ENCODE measurements at regions not wholly inside any gene's neighbourhood (a gene's known extent, or its start where the extent isn't known, plus 50 kb on each side); places are given as distances from the start of the nearest gene placed in this dataset.

DNA sequence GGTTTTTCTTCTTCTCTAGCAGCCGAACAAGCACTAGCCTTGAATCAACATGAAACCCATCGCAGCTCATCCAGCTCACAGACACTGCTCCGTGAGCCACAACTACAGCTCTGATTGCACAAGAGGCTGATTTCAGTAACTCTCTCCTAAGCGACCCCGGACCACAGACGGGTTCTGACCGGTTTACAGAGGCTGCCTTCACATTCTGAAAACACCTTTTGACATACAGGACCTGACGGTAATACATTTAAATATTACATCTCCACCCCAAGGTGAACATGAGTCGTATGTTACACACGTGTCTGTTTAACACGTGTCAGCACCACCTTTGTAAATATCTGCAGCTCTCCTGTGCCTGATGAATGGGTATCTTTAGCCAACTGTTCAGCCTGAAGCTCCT, 120.7 kb downstream of the TMEM18 start:
- Histone ChIP-seq H3K27me3 (ENCODE audit: control insufficient read depth in 1 of 2, insufficient read depth in 2 of 2, low read length in 2 of 2) (peaks cover 10 to 79% of the 10 kb centered on the region in 2 experiments; a peak in 4 of 5 replicates), H3K4me1 (ENCODE audit: insufficient read depth, low read length) (no peaks in the 10 kb centered on the region), H3K9me3 (ENCODE audit: low read length) (no peaks in the 10 kb centered on the region), H3K79me2 (ENCODE audit: insufficient read depth, low read length) (no peaks in the 10 kb centered on the region), H4K20me1 (ENCODE audit: insufficient read depth, low read length) (no peaks in the 10 kb centered on the region), H2AFZ (ENCODE audit: low read length) (no peak overlapping the region), H3K4me2 (ENCODE audit: low read depth, low read length) (no peak overlapping the region), H3K36me3 (replicated peaks in 1 of 2; ENCODE audit: control insufficient read depth in 1 of 2, insufficient read depth in 2 of 2, low read length in 2 of 2) (no peaks in the 10 kb centered on the region), H3K9ac (ENCODE audit: insufficient read depth, low read depth, low read length) (no peak overlapping the region), H3K4me3 (replicated peaks in 1 of 3; ENCODE audit: insufficient read depth in 1 of 3, low read depth in 2 of 3, low read length in 3 of 3) (no peak overlapping the region), H3K27ac (ENCODE audit: extremely low read length, insufficient read depth, low read length) (no peak overlapping the region)
- BruUV-seq (replicated peaks) = no TSS peak
- 10% methylated on average over 11 of the region's 11 CpGs for WGBS (ENCODE audit: low lambda C conversion rate)
- CTCF ChIA-PET (ENCODE audit: low intra/inter-chr PET ratio, low total read pairs) = no interaction called here
- no peak for DNase-seq (ENCODE audit: low spot score)
- in situ Hi-C loops (cut with HindIII; ENCODE audit: extremely low pct_ligation_motif_present, low pct_unique_long_range_greater_than_20kb) (no loop called here), intact Hi-C loops (cut with micrococcal nuclease; ENCODE audit: unreplicated experiment) (no loop called here)
- ATAC-seq = no peak
- POLR2A ChIA-PET = no interaction called here
- no peak for FAIRE-seq
- TF ChIP-seq, protein P1, sequence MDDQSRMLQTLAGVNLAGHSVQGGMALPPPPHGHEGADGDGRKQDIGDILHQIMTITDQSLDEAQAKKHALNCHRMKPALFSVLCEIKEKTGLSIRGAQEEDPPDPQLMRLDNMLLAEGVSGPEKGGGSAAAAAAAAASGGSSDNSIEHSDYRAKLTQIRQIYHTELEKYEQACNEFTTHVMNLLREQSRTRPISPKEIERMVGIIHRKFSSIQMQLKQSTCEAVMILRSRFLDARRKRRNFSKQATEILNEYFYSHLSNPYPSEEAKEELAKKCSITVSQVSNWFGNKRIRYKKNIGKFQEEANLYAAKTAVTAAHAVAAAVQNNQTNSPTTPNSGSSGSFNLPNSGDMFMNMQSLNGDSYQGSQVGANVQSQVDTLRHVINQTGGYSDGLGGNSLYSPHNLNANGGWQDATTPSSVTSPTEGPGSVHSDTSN (CRISPR knock-in tag; IDR thresholded peaks at IDR 0.05; ENCODE audit: borderline replicate concordance) = no peak
- TF ChIP-seq, protein P2, sequence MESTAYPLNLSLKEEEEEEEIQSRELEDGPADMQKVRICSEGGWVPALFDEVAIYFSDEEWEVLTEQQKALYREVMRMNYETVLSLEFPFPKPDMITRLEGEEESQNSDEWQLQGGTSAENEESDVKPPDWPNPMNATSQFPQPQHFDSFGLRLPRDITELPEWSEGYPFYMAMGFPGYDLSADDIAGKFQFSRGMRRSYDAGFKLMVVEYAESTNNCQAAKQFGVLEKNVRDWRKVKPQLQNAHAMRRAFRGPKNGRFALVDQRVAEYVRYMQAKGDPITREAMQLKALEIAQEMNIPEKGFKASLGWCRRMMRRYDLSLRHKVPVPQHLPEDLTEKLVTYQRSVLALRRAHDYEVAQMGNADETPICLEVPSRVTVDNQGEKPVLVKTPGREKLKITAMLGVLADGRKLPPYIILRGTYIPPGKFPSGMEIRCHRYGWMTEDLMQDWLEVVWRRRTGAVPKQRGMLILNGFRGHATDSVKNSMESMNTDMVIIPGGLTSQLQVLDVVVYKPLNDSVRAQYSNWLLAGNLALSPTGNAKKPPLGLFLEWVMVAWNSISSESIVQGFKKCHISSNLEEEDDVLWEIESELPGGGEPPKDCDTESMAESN (CRISPR knock-in tag; conservative IDR thresholded peaks at IDR 0.05) = no peak
- TF ChIP-seq, protein P3, sequence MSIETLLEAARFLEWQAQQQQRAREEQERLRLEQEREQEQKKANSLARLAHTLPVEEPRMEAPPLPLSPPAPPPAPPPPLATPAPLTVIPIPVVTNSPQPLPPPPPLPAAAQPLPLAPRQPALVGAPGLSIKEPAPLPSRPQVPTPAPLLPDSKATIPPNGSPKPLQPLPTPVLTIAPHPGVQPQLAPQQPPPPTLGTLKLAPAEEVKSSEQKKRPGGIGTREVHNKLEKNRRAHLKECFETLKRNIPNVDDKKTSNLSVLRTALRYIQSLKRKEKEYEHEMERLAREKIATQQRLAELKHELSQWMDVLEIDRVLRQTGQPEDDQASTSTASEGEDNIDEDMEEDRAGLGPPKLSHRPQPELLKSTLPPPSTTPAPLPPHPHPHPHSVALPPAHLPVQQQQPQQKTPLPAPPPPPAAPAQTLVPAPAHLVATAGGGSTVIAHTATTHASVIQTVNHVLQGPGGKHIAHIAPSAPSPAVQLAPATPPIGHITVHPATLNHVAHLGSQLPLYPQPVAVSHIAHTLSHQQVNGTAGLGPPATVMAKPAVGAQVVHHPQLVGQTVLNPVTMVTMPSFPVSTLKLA (IDR thresholded peaks at IDR 0.05) = peak; percentile 69
- no peak for TF ChIP-seq POLR2G (IDR thresholded peaks at IDR 0.05; ENCODE audit: low read depth, low read length)
- TF ChIP-seq, protein P4, sequence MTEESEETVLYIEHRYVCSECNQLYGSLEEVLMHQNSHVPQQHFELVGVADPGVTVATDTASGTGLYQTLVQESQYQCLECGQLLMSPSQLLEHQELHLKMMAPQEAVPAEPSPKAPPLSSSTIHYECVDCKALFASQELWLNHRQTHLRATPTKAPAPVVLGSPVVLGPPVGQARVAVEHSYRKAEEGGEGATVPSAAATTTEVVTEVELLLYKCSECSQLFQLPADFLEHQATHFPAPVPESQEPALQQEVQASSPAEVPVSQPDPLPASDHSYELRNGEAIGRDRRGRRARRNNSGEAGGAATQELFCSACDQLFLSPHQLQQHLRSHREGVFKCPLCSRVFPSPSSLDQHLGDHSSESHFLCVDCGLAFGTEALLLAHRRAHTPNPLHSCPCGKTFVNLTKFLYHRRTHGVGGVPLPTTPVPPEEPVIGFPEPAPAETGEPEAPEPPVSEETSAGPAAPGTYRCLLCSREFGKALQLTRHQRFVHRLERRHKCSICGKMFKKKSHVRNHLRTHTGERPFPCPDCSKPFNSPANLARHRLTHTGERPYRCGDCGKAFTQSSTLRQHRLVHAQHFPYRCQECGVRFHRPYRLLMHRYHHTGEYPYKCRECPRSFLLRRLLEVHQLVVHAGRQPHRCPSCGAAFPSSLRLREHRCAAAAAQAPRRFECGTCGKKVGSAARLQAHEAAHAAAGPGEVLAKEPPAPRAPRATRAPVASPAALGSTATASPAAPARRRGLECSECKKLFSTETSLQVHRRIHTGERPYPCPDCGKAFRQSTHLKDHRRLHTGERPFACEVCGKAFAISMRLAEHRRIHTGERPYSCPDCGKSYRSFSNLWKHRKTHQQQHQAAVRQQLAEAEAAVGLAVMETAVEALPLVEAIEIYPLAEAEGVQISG (CRISPR knock-in tag; IDR thresholded peaks at IDR 0.05) = no peak
- TF ChIP-seq, protein P5, sequence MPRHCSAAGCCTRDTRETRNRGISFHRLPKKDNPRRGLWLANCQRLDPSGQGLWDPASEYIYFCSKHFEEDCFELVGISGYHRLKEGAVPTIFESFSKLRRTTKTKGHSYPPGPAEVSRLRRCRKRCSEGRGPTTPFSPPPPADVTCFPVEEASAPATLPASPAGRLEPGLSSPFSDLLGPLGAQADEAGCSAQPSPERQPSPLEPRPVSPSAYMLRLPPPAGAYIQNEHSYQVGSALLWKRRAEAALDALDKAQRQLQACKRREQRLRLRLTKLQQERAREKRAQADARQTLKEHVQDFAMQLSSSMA (CRISPR knock-in tag; IDR thresholded peaks at IDR 0.05) = no peak
- peak; percentile 65; the same call in 1 of the 2 replicates for TF ChIP-seq CEBPB (IDR thresholded peaks at IDR 0.05; ENCODE audit: borderline replicate concordance, low read depth, low read length)
- TF ChIP-seq SP4 (CRISPR knock-in tag; IDR thresholded peaks at IDR 0.05) = no peak
- no peak for TF ChIP-seq TSC22D2 (CRISPR knock-in tag; IDR thresholded peaks at IDR 0.05; ENCODE audit: borderline replicate concordance)
- no peak for TF ChIP-seq SOX6 (IDR thresholded peaks at IDR 0.05)
- no peak for TF ChIP-seq SOX6 (CRISPR knock-in tag; IDR thresholded peaks at IDR 0.05)
- TF ChIP-seq, protein P6, sequence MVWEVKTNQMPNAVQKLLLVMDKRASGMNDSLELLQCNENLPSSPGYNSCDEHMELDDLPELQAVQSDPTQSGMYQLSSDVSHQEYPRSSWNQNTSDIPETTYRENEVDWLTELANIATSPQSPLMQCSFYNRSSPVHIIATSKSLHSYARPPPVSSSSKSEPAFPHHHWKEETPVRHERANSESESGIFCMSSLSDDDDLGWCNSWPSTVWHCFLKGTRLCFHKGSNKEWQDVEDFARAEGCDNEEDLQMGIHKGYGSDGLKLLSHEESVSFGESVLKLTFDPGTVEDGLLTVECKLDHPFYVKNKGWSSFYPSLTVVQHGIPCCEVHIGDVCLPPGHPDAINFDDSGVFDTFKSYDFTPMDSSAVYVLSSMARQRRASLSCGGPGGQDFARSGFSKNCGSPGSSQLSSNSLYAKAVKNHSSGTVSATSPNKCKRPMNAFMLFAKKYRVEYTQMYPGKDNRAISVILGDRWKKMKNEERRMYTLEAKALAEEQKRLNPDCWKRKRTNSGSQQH (CRISPR knock-in tag; IDR thresholded peaks at IDR 0.05; ENCODE audit: low read depth) = no peak
- TF ChIP-seq, protein P7, sequence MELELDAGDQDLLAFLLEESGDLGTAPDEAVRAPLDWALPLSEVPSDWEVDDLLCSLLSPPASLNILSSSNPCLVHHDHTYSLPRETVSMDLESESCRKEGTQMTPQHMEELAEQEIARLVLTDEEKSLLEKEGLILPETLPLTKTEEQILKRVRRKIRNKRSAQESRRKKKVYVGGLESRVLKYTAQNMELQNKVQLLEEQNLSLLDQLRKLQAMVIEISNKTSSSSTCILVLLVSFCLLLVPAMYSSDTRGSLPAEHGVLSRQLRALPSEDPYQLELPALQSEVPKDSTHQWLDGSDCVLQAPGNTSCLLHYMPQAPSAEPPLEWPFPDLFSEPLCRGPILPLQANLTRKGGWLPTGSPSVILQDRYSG (CRISPR knock-in tag; IDR thresholded peaks at IDR 0.05) = no peak

All from HepG2 (cell line).